Renal pelvis (tissue), 1 donor: ENCODE measurements at regions not wholly inside any gene's neighbourhood (a gene's known extent, or its start where the extent isn't known, plus 50 kb on each side); places are given as distances from the start of the nearest gene placed in this dataset.

Source experiments
- DNase-seq: peaks from one replicate; pipeline ENCODE4 v3.0.0-alpha.2; 2013

DNA sequence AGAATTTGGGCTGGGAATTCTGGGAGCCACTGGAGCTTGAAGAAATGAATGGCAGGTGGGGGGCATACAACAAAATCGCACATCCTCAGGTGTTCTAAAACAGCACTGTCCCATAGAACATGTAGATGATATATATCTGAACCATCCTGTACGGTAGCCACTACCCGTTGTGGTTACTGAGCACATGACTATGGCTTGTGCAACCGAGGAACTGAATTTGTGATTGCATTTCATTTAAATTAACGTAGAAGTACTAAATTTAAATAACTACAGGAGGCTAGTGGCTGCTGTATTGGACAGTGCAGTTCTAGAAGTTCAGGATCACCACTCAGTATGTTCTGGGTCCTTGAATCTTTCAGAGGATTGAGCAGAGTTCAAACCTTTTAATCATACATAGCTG, 172.4 kb downstream of the PHETA1 start:
- DNase-seq, result no peak

DNA sequence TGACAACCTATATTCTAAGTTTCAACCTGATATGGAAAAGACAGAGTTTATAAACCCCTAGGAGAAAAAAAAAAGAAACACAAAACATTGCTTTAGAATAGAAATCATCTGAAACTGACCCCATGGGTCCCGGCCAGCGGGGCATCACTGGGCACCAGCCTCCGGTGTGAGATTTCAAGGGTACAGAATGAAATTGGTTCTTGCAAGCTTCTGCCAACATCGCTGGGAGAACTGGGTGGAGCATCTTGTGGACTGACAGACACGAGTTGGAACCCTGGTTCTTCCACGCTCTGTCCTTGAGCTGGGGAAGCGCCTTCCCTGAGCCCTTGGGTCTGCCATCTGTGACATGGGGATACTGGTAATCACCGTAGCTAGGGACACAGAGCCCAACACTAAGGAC, 173.6 kb downstream of the PHETA1 start:
- no peak for DNase-seq

DNA sequence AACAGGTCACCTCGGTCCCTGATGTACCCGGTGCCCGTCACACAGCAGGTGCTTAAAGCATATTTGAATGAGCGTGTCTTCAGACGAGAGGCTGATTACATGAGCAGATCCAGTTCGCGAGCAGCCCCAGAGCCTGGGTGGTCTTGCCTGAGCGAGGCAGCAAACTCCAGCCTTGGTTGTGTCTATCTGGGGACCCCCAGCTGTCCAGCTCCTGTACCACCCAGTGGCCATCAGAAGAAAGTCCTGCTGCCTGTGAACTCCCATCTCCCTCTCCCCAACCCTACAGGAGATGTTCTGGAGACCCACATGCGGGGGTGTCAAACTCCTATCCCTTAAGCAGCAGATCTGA, 174.2 kb downstream of the PHETA1 start:
- DNase-seq, result no peak

DNA sequence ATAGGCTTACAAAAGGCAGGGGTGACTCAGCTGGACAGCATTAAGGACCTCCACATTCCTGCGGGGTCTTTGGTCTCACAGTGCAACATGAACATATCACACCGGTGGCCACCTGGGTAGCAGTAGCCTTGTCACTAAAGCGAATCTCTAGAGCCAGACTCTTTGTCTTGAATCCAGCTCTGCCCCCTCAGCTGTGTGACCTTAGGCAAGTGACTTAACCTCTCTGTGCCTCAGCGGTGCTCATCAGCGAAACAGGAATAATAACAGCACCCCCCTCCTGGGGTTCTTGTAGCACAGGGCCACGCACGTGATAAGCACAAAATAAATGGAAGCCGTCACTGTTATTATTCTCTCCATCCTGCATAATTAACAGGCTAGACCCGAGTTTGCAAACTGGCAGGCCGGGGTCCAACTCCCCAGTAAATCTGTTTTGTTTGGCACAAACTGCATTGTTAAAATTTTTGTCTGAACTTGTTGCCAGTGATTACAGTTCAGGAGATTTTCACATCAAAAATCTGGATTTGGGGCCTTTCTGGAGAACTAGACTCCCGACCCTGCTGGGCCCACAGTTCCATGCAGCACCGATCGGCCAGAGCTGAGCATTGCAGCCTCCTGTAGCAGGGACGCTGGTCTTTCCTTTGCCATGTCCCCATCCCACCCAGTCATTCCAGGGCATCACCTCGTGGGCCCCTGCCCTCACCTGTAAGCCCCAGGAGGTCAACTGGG, 174.8 kb downstream of the PHETA1 start:
- no peak for DNase-seq

DNA sequence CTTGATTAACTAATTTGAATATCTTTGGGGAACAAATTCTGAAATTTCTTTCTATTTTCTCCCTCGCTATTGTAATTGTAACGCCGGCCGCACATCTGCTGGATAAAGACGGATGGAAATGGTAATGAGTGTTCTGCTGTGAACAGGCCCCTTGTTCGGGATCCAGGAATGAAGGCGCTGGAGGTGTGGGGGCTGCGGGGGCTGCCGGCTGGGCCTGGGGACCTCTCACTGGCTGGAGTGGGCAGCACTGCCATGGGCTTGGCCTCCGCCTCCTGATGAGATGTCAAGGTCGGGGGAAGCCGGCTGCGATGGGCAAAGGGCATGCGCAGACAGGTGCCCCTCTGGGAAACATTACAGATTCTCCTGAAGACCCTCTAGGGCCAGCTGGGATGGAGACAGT, 175.4 kb downstream of the PHETA1 start:
- no peak for DNase-seq

DNA sequence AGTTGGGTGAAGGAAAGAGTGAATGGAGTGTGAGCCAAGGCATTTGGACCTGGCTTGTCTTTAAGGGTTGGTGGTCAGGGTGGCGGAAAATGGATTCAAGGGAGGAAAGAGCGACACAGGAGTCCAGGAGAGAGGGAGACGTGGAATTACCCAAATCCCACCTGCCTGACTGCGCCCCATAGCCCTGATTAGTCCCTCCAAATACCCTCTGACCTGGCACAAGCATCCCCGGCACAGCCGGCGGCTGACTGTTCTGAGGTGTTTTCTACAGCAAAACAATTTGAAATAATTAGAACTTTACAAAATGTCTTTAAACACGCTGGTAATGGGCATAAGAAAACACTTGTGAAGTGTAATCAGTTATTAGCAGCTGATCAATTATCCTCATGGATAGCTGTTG, 175.8 kb downstream of the PHETA1 start:
- DNase-seq, result no peak

DNA sequence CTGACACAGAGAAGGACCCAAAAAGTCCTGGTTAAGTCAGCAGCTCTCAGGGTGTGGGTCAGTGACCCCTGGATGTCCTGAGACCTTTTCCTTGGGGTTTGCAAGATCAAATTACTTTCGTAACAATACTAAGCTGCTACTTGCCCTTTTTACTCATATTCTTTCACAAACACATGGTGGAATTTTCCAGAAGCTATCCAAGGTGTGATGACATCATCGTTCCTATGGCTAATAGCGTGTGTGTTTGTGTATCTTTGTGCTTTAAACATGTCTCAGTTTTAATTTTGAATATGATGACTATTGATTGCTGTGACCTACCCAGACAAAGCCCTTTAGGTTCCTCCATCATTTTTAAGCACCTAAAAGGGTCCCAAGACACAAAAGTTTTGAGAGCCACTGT, 176.2 kb downstream of the PHETA1 start:
- no peak for DNase-seq

DNA sequence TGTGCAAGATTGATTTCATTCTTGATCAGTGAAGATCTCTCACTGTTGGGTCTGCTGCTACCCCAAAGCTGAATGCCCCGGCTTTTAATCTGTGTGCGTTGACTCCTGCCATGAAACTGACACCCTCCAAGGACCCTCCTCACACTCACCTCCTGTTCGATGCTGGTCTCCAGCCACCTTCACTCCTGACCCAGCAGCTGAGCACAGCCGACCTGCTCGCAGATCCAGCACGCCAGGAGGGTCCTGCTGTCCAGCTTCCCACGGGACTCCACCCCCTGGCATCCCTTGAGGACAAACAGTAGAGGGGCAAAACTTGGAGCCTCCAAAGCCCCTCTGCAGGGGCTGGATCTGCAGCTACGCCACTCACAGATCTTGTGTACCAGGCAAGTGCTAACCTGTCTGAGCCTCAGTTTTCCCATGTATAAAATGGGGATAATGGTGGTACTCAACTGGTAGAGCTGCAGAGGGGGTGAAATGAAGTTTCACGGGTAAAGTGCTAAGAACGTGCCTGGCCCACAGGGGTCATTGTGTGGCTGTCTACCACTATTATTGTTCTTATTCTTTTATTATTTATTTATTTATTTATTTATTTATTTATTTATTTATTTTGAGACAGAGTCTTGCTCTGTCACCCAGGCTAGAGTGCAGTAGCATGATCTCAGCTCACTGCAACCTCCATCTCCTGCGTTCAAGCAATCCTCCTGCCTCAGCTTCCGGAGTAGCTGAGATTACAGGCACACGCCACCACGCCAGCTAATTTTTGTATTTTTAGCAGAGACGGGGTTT, 178.0 kb downstream of the PHETA1 start:
- no peak for DNase-seq

DNA sequence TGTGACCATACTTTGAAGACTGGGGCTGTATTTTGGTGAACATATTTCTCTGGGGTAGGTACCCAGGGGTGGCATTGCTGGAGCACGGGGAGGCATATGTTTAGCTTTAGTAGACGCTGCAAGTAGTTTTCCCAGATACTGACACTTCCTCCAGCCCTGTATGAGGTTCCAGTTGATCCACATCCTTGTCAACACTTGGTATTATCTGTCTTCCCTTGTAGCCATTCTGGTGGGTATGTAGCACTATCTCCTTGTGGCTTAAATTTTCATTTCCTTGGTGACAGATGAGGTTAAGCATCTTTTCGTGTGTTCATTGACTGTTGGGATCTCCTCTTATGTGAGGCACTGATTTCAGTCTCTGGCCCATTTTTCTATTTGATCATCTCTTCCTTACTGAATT, 179.1 kb downstream of the PHETA1 start:
- DNase-seq, result no peak

DNA sequence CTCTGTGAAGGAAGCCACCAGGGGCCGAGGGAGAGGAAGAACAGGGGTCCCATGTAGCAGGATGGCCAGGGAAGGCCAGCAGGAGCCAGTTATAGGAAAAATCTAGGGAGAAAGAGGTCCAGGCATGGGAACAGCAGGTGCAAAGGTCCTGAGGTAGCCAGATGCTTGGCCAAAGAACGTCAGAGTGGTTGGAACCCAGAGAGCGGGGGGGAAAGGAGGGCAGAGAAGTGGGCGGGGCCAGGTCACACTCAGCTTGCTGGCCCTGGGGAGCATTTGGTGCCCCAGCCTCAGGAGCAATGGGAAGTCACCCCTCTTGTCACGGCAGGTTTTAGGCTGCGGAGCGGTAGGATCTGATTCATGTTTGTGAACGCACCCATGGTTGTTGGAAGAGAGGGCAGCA, 180.5 kb downstream of the PHETA1 start:
- DNase-seq, result no peak

DNA sequence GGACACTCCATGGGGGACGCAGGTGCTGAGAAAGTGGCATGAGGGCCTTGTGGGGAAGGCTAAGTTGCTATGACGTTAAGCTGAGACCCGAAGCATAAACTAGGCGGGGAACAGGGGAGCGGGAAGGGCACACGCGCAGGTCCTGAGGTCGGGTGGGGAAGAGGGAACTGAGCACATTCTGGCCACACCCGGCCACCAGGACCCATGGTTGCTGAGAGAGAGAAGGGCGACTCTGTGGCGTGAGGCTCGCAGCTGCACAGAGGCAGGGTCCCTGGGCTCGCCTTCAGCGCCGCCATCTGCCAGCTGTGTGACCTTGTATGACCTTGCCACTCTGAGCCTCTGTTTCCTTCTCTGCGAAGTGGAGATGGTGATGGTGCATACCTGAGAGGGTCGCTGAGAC, 182.5 kb downstream of the PHETA1 start:
- no peak for DNase-seq

DNA sequence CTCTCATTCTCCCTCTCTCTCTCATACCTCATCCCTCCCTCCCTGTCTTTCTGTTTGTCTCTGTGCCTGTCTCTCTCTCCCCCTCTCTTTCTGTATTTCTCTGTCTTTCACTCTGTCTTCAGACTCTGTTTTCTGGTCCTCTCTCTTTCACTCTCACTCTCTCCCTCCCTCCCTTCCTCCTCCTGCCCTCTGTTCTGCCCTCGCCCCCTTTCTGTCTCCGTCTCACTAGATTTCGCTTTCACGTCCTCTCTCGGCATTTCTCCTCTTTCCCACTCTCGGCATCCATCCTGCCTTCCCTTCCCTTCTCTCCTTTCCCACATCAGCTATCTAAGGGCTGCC, 183.0 kb downstream of the PHETA1 start:
- DNase-seq, result no peak

DNA sequence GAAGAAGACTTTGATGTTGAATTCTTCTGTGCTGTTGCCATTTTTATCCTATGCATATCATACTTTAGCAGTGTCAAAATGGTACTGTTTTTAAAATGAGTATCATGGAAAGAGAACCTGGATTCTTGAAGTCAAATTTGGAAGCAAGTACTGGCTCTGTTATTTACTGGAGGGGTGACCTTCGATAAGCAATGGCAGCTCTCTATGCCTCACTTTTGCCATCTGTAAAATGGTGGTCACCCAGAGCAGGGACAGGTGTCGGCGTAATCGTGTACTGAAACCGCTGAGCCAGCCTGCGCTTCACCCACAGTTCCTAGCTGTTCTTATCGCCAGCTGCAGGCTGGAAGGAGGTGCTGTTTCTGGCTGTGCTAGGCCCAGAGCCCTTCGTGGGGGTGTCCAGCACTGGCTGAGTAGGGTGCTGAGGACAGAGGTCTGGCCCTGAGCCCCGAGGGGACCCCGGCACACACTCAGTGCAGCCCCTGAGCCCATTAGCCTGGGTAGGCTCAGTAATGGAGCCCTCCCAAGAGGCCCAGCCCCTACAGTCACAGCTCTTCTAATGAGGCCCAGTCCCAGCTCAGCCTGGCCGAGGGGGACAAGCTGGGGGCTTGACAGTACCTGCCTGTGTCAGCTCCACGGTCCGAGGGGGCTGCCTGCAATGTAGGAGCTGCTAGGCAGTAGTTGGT, 183.5 kb downstream of the PHETA1 start:
- no peak for DNase-seq

DNA sequence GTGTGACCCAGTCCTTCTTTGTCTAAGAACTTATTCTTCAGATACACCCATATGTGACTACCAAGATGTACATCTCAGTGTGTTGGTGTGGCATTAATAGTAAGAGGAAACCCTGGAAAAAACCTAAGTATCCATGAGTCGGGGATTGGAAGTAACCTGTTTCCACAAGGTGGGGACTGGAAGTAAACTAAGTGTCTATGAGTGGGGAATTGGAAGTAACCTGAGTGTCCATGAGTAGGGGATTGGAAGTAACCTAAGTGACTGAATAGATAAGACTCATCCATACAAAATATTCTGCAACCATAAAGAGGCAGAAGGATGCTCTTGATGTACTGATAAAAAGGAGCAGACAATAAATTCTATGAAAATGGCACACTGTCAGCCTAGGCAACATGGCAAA, 184.7 kb downstream of the PHETA1 start:
- DNase-seq, result no peak

DNA sequence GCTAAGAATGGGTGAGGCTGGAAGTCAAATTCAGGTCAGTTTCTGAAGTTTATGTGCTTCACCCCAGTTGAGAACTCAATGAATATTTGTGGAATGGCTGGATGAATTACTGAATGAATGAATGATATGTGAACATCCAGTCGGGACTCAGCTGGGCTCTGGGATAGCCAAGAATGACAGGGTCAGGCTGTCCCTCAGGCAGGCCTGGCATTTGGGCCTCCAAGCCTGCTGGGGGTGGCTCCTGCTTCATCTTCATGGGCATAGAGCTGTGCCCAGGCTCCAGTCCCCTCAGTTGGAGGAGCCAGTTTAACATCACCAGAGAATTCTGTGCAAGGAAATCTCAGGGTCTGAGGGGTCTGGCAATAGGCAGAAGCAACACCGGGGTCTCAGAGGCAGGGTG, 185.8 kb downstream of the PHETA1 start:
- DNase-seq, result no peak

DNA sequence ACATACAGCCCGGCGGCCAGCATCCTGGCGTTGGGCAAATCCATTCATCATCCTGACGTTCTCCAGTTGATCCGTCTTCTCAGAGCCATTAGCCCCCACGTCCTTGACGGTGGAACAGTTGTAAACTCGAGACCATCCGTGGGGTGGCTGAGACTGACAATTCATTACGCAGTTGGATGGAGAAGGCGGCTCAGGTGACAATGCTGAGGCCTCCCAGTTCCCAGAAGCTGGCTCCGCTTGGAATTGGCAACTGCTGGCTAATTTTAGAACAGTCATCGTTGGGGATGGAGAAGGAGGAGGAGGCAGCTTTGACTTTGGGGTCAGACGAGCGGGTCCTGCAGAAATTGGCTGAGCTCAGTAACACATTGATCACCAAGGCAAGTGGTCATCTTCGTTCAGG, 186.5 kb downstream of the PHETA1 start:
- peak; percentile 43 for DNase-seq

DNA sequence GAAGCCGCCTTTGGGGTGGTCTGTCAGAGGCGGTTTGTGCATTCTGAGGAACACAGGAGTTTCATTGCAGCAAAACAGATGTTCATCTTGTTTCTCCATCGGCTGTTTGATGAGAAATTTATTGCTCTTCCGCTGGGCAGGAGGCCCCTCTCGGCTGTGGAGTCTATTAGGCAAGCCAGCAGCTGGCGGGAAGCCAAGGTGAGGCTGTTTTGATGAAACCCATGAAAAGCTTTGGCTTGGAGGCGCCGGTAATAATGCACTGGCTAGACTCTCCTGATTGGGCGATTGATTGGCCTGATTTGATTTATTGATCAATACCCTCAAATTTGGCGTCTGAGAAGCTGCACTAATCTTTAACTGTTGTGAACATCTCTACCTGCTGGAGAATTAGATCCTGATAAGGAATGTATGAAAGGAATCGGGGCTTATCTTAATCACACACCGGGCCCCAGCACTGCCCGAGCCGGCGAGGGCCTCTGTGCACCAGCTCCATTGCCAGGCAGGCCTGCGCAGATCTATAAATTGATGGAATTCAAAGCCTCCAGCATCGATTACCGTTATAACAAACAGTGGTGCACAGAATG, 187.7 kb downstream of the PHETA1 start:
- DNase-seq, result peak; percentile 78

DNA sequence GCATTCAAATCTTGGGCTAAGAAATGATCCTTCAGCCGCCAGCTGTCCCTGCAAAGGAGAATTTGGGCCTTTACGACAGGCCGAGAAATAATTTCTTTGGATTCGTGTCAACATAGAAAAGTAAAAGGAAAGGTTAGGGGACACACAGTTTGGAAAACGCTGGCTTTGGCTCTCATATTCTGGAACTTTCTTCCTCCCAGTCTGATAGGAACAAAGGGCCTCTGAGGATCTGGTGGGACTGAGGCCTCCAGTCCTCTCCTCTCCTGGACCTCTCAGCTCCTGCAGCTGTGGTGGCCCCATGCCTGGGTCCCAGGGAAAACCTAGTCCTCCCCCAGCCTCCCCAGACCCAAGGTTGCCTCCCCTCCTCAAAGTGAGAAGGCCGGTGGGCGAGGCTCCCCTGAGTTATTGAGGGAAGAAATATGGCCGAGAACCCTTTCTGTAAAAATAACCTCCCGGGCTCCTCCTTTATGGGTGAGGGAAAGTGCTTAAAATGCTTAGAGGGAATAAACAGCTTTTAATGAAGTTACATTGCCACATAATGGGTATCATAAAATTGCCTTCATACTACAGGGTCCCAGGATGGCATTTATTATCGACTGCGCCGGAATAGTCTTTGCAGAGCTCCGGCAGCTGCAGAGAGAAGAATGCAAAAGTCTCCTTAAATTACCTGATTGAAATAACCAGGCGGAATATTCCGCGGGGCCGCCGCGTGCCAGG, 188.3 kb downstream of the PHETA1 start:
- no peak for DNase-seq

DNA sequence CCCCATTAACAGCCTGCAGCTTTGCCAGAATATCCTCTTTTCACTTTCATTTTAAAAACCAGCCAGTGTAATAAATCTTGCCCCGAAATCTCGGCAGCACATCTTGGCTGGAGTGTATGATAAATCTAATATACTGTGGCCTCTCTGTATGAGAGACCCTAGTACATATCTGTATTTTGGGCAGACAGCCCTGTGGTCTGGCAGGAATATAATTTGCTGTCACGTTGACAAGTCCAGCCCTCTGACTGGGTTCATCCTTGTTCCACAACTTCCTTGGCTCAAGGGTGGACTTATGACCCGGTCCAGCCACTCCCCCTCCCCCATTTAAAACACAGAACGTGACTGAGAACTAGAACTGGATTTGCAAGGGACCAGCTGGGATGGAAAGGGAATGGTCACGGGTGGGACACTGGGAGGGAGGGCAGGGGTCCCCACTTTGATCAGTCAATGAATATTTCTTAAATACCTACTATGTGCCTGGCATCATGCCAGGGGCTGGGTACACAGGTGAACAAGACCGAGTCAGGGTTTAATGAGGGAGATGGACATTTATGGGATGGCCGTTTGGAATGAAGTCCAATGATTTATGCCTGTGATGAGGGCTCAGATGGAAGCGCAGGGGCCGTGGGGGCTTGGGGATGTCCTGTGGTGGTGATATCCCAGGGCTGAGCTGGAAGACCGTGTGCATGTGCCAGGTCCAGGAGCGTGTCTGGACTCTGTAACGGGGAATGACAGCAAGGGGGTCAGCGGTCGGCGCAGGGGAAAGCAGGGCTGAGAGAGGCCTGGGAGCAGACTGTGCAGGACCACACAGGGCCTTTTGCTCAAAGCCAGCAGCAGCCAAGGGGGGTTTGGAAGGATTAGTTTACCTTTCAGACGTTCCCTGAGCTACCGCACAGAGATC, 190.5 kb downstream of the PHETA1 start:
- DNase-seq, result peak; percentile 68

DNA sequence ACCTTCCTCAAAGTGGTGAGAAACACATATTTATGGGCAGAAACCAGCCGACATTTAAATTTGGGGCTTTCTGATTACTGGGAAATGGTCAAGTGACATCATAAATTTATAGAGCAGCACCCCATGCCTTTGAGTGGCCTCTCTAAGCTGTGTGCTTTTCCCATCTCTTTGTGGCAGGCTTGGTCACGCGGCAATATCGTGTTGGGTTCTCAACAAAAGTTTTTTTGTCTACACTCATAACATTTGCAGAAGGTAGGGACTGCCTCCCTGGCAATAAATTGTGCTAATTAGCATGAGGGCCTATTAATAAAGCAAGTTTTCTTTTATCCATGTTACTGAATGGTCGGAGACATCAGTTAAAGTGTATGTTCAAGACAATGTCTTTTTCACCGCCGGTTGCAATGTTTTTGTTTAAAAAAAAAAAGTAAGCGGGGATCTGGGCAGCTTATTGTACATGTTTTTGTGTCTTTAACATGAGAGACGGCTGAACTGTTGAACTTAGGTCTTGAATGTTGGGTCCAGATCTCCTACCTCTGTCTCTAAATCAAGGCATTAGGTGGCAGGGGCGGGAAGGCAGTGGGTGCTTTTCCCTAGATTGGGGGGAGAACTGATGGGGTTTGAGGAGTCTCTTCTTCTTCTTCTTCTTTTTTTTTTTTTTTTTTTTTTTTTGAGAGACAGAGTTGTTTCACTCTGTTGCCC, 193.3 kb downstream of the PHETA1 start:
- DNase-seq, result no peak

DNA sequence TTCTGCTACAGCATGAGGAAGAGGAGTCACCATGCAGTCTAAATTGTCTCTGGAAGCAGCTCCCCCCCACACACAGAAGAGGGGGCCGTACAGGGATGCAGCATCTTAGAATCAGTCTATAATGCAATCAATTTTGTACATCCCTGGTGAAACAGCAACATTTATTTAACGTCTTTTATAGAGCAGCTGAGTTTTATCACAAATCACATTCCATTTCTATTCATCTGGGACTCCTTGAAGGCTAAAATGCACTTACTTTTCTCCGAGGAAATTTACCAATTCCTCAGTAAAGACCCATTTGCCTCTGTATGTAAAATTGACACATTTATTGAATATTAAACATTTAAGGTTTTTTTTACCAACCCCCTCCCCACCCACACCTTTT, 193.9 kb downstream of the PHETA1 start:
- no peak for DNase-seq
